ENCODE measurements at regions not wholly inside any gene's neighbourhood (a gene's known extent, or its start where the extent isn't known, plus 50 kb on each side); places are given as distances from the start of the nearest gene placed in this dataset.

- DNase-seq: no peak
Measured at GRCh38 chr4:27272217-27272616, 411.6 kb downstream of the STIM2 start.

- DNase-seq: no peak
Measured at GRCh38 chr4:27276307-27277073, 415.8 kb downstream of the STIM2 start.

- DNase-seq: no peak
Measured at GRCh38 chr4:27278615-27279375, 418.2 kb downstream of the STIM2 start.

GRCh38 chr4:27288496-27288895, 427.9 kb downstream of the STIM2 start:
- no peak for DNase-seq

GRCh38 chr4:27289704-27290103, 429.1 kb downstream of the STIM2 start:
- DNase-seq: no peak

- DNase-seq: no peak
Measured at GRCh38 chr4:27293831-27294230, 433.2 kb downstream of the STIM2 start.

GRCh38 chr4:27304751-27305150, 444.1 kb downstream of the STIM2 start:
- DNase-seq: no peak

- no peak for DNase-seq
Measured at GRCh38 chr4:27305246-27305645, 444.6 kb downstream of the STIM2 start.

- no peak for DNase-seq
Measured at GRCh38 chr4:27308379-27308778, 447.7 kb downstream of the STIM2 start.

GRCh38 chr4:27315625-27316024, 455.0 kb downstream of the STIM2 start:
- no peak for DNase-seq

GRCh38 chr4:27316176-27316575, 455.5 kb downstream of the STIM2 start:
- DNase-seq: no peak

GRCh38 chr4:27318740-27319139, 458.1 kb downstream of the STIM2 start:
- peak; percentile 19 for DNase-seq

- DNase-seq: no peak
Measured at GRCh38 chr4:27326991-27327390, 466.4 kb downstream of the STIM2 start.

- DNase-seq: no peak
Measured at GRCh38 chr4:27327421-27328181, 467.0 kb downstream of the STIM2 start.

- no peak for DNase-seq
Measured at GRCh38 chr4:27338530-27338929, 477.9 kb downstream of the STIM2 start.

GRCh38 chr4:27343411-27343810, 482.8 kb downstream of the STIM2 start:
- DNase-seq: no peak

- no peak for DNase-seq
Measured at GRCh38 chr4:27350161-27350560, 489.5 kb downstream of the STIM2 start.

GRCh38 chr4:27357283-27357682, 496.6 kb downstream of the STIM2 start:
- no peak for DNase-seq

- no peak for DNase-seq
Measured at GRCh38 chr4:27358269-27358668, 497.6 kb downstream of the STIM2 start.

- no peak for DNase-seq
Measured at GRCh38 chr4:27360131-27360530, 499.5 kb downstream of the STIM2 start.

- no peak for DNase-seq
Measured at GRCh38 chr4:27360790-27361267, 500.2 kb downstream of the STIM2 start.

GRCh38 chr4:27364509-27364908, 503.9 kb downstream of the STIM2 start:
- no peak for DNase-seq

GRCh38 chr4:27366104-27366823, 505.6 kb downstream of the STIM2 start:
- DNase-seq: no peak
